HCT116 (cell line): ENCODE measurements at regions not wholly inside any gene's neighbourhood (a gene's known extent, or its start where the extent isn't known, plus 50 kb on each side); places are given as distances from the start of the nearest gene placed in this dataset.

Experiments
- ATAC-seq: fragments of 200-7000 bp; cut with Tn5 transposase; 2 replicates; pipeline ENCODE4 v1.9.1; 2020; ENCODE audit warnings: mild to moderate bottlenecking, moderate library complexity
- BruUV-seq: library from RNA; stranded (reverse); fragments of 400-500 nt; replicated peaks from 2 replicates; lab custom pipeline; 2021; lab: Mats Ljungman, UMichigan
- CTCF ChIA-PET: fragments of 300-600 bp; sonication (Branson Sonifier 250); formaldehyde crosslinking; loops from one replicate; lab custom pipeline; 2021; ENCODE audit warnings: antibody characterized with exemption; lab: Charles Lee
- POLR2A ChIA-PET: fragments of 300-600, 350-600 bp; sonication (Branson Sonifier 250); formaldehyde crosslinking; loops from one replicate; lab custom pipeline; 2021; ENCODE audit warnings: antibody characterized with exemption; lab: Charles Lee
- RAD21 ChIA-PET, 2 experiments: fragments of 300-600 bp; sonication (Branson Sonifier 250); formaldehyde crosslinking; loops; one replicate each; lab custom pipeline; 2023; ENCODE audit warnings: low total read pairs in 2 of 2; ENCODE audit not compliant: uncharacterized antibody in 2 of 2, unreplicated experiment in 2 of 2, low non-redundant PET in 1 of 2; lab: Charles Lee
- DNase-seq: peaks from one replicate; pipeline ENCODE4 v3.0.0-alpha.2; 2010; ENCODE audit warnings: low read depth, low spot score
- H2AFZ ChIP-seq: fragments of 200-600 bp; shearing (Covaris generic), sonication (generic); 2 replicates; pipeline ENCODE4 v1.6.1; 2017; ENCODE audit warnings: low read depth, mixed run types, mixed read lengths, antibody characterized with exemption, low read length; ENCODE audit not compliant: poor library complexity, severe bottlenecking
- H3K27ac ChIP-seq: 2 replicates; pipeline ENCODE4 v1.5.1; 2012; ENCODE audit warnings: low read depth, low read length
- H3K27me3 ChIP-seq: fragments of 200-600 bp; sonication (generic); 2 replicates; pipeline ENCODE4 v1.6.1; 2016; ENCODE audit warnings: mixed run types, low read length, mixed read lengths; ENCODE audit not compliant: insufficient read depth
- H3K36me3 ChIP-seq, 2 experiments: fragments of 200-500 bp in 1 of 2; fragments of 200-600 bp in 1 of 2; sonication (Bioruptor generic) in 1 of 2; sonication (generic) in 1 of 2; 2 replicates each; pipeline versions ENCODE4 v1.5.1 to v1.6.1; 2014 to 2016; ENCODE audit warnings: low read length in 2 of 2, inconsistent platforms in 1 of 2, mixed read lengths in 1 of 2, mixed run types in 1 of 2; ENCODE audit not compliant: insufficient read depth in 2 of 2, control insufficient read depth in 1 of 2
- H3K4me1 ChIP-seq, 2 experiments: fragments of 200-600 bp in 1 of 2; sonication (generic) in 1 of 2; 2 replicates each; pipeline versions ENCODE4 v1.5.1 to v1.6.1; 2012 to 2017; ENCODE audit warnings: low read length in 2 of 2, inconsistent platforms in 1 of 2, mild to moderate bottlenecking in 1 of 2, mixed read lengths in 1 of 2, mixed run types in 1 of 2, moderate library complexity in 1 of 2; ENCODE audit not compliant: insufficient read depth in 2 of 2, control insufficient read depth in 1 of 2
- H3K4me2 ChIP-seq: fragments of 200-600 bp; sonication (generic); 2 replicates; pipeline ENCODE4 v1.6.1; 2017; ENCODE audit warnings: mixed run types, low read length, mixed read lengths
- H3K4me3 ChIP-seq, 2 experiments: fragments of 200-600 bp in 1 of 2; sonication (generic) in 1 of 2; replicated peaks in 1 of 2; 2 replicates each; pipeline ENCODE4 v1.5.1; 2011 to 2016; ENCODE audit warnings: low read length in 2 of 2, control low read depth in 1 of 2, low read depth in 1 of 2, mild to moderate bottlenecking in 1 of 2, mixed read lengths in 1 of 2, mixed run types in 1 of 2
- H3K79me2 ChIP-seq: fragments of 200-600 bp; sonication (generic); 2 replicates; pipeline ENCODE4 v1.6.1; 2017; ENCODE audit warnings: mild to moderate bottlenecking, mixed run types, low read length, moderate library complexity, mixed read lengths; ENCODE audit not compliant: insufficient read depth
- H3K9ac ChIP-seq: fragments of 200-600 bp; sonication (generic); 2 replicates; pipeline ENCODE4 v1.6.1; 2016; ENCODE audit warnings: low read length, mixed read lengths
- H3K9me2 ChIP-seq: fragments of 200-600 bp; sonication (generic), shearing (Covaris generic); 2 replicates; pipeline ENCODE4 v1.6.1; 2017; ENCODE audit warnings: mixed run types, mild to moderate bottlenecking, moderate library complexity; ENCODE audit not compliant: insufficient read depth
- H3K9me3 ChIP-seq, 2 experiments: fragments of 200-500 bp in 1 of 2; fragments of 200-600 bp in 1 of 2; sonication (Bioruptor generic) in 1 of 2; sonication (generic) in 1 of 2; 2 replicates each; pipeline ENCODE4 v1.6.1; 2014 to 2017; ENCODE audit warnings: low read length in 2 of 2, mixed read lengths in 2 of 2, inconsistent platforms in 1 of 2, low read depth in 1 of 2, mild to moderate bottlenecking in 1 of 2, mixed run types in 1 of 2, moderate library complexity in 1 of 2; ENCODE audit not compliant: control insufficient read depth in 1 of 2, insufficient read depth in 1 of 2
- H4K20me1 ChIP-seq: fragments of 200-600 bp; sonication (generic), shearing (Covaris generic); 2 replicates; pipeline ENCODE4 v1.6.1; 2017; ENCODE audit warnings: mixed run types, mild to moderate bottlenecking, moderate library complexity; ENCODE audit not compliant: insufficient read depth
- EGR1 ChIP-seq: IDR thresholded peaks from 2 replicates; pipeline ENCODE4 v1.6.1; 2012; ENCODE audit warnings: low read depth
- EZH2phosphoT487 ChIP-seq: fragments of 200-600 bp; IDR thresholded peaks from 2 replicates; pipeline ENCODE4 v1.6.1; 2018; ENCODE audit warnings: antibody characterized with exemption, borderline replicate concordance
- FOSL1 ChIP-seq: IDR thresholded peaks from 2 replicates; pipeline ENCODE4 v1.6.1; 2012; ENCODE audit warnings: low read depth
- POLR2A ChIP-seq: IDR thresholded peaks from 2 replicates; pipeline ENCODE4 v1.7.0; 2011; ENCODE audit warnings: borderline replicate concordance; ENCODE audit not compliant: insufficient read depth, insufficient read length; ENCODE audit errors: extremely low read depth
- POLR2AphosphoS5 ChIP-seq: IDR thresholded peaks from 2 replicates; pipeline ENCODE4 v1.6.1; 2011; ENCODE audit warnings: mild to moderate bottlenecking, low read depth, low read length, moderate library complexity
- RAD21 ChIP-seq: IDR thresholded peaks from 2 replicates; pipeline ENCODE4 v1.6.1; 2012; ENCODE audit warnings: low read depth, mild to moderate bottlenecking
- REST ChIP-seq: IDR thresholded peaks from 2 replicates; pipeline ENCODE4 v1.6.1; 2012; ENCODE audit warnings: low read depth
- SIN3A ChIP-seq: IDR thresholded peaks from 2 replicates; pipeline ENCODE4 v1.6.1; 2012; ENCODE audit warnings: low read depth
- SP1 ChIP-seq: IDR thresholded peaks from 2 replicates; pipeline ENCODE4 v1.6.1; 2012; ENCODE audit warnings: low read depth
- SRF ChIP-seq: IDR thresholded peaks from 2 replicates; pipeline ENCODE4 v1.6.1; 2012; ENCODE audit warnings: low read depth
- ZBTB33 ChIP-seq: IDR thresholded peaks from 2 replicates; pipeline ENCODE4 v1.6.1; 2011; ENCODE audit warnings: mild to moderate bottlenecking, low read length, moderate library complexity; ENCODE audit not compliant: insufficient replicate concordance; ENCODE audit errors: extremely low read depth
- ZFX ChIP-seq: fragments of 450-650 bp; IDR thresholded peaks from 2 replicates; pipeline ENCODE4 v1.6.1; 2017
- intact Hi-C: fragments of 100-400 bp; cut with micrococcal nuclease; formaldehyde crosslinking; loops from 2 replicates; pipeline ENCODE4 v1.10.0; 2022

- Histone ChIP-seq H3K9me2 (no peaks in the 10 kb centered on the region), H3K4me3 (no peak overlapping the region), H3K27me3 (no peaks in the 10 kb centered on the region), H3K27ac (no peak overlapping the region), H4K20me1 (no peaks in the 10 kb centered on the region), H3K9ac (no peak overlapping the region), H3K36me3 (no peaks in the 10 kb centered on the region), H3K4me1 (peaks cover 11 to 19% of the 10 kb centered on the region in 2 experiments; a peak in 3 of 4 replicates), H3K9me3 (no peaks in the 10 kb centered on the region), H3K4me2 (no peak overlapping the region), H3K79me2 (no peaks in the 10 kb centered on the region), H2AFZ (no peak overlapping the region)
- intact Hi-C loops: no loop called here
- BruUV-seq: no TSS peak
- ChIA-PET CTCF (no interaction called here), POLR2A (no interaction called here), RAD21 (interaction anchor here in 1 of 2 experiments (0.7 kb wide), 1 partner anchor 66 kb away, joined by 3 read pairs; no protein-coding TSS in a partner anchor)
- DNase-seq (no peak), ATAC-seq (no peak)
- TF ChIP-seq ZFX: no peak
- no peak for TF ChIP-seq RAD21
- no peak for TF ChIP-seq ZBTB33
- TF ChIP-seq POLR2AphosphoS5: no peak
- no peak for TF ChIP-seq FOSL1
- TF ChIP-seq SIN3A: no peak
- TF ChIP-seq SRF: no peak
- TF ChIP-seq SP1: no peak
- TF ChIP-seq EZH2phosphoT487: no peak
- no peak for TF ChIP-seq POLR2A
Observed at GRCh38 chr3:147939425-147939824, 530.3 kb downstream of the ZIC1 start.

GRCh38 chr3:147939839-147940238 lies 530.7 kb downstream of the ZIC1 start:
- CTCF ChIA-PET: interaction anchor here (1.0 kb wide), 1 partner anchor 13 kb away, joined by 3 read pairs; no protein-coding TSS in a partner anchor
- no peak overlapping the region for H3K9ac ChIP-seq
- TF ChIP-seq EGR1: no peak
- TF ChIP-seq SP1: no peak
- no peak for TF ChIP-seq SIN3A
- TF ChIP-seq REST: no peak
- TF ChIP-seq, all 23 proteins: peak for 0
- no peaks in the 10 kb centered on the region for H3K36me3 ChIP-seq
- DNase-seq: no peak
- H3K9me2 ChIP-seq: no peaks in the 10 kb centered on the region
- no peak overlapping the region for H3K4me2 ChIP-seq
- no peak overlapping the region for H2AFZ ChIP-seq
- POLR2A ChIA-PET: no interaction called here
- peaks cover 11 to 20% of the 10 kb centered on the region in 2 experiments; a peak in 3 of 4 replicates for H3K4me1 ChIP-seq
- H3K79me2 ChIP-seq: no peaks in the 10 kb centered on the region
- H4K20me1 ChIP-seq: no peaks in the 10 kb centered on the region
- H3K4me3 ChIP-seq: no peak overlapping the region
- intact Hi-C loops: no loop called here
- no peaks in the 10 kb centered on the region for H3K27me3 ChIP-seq
- no peak for ATAC-seq
- no TSS peak for BruUV-seq
- RAD21 ChIA-PET: no interaction called here
- no peaks in the 10 kb centered on the region for H3K9me3 ChIP-seq
- H3K27ac ChIP-seq: no peak overlapping the region
